HL-60/S4 (cell line): ENCODE measurements at regions not wholly inside any gene's neighbourhood (a gene's known extent, or its start where the extent isn't known, plus 50 kb on each side); places are given as distances from the start of the nearest gene placed in this dataset.

Experiments used
- in situ Hi-C: fragments of 300-500 bp; cut with MboI; formaldehyde crosslinking; loops from 2 replicates; pipeline ENCODE4 v1.14.3; 2022; ENCODE audit warnings: low sequenced_read_pairs

- in situ Hi-C loops = no loop called here
These were observed 328.0 kb downstream of the UACA start for GRCh38 chr15:70435369-70435768.

GRCh38 chr15:70433586-70434324 is 329.6 kb downstream of the UACA start:
- in situ Hi-C loops = no loop called here

- in situ Hi-C loops = no loop called here
These were observed 330.3 kb downstream of the UACA start for GRCh38 chr15:70432924-70433495.

GRCh38 chr15:70431854-70432253 is 331.5 kb downstream of the UACA start:
- in situ Hi-C loops = no loop called here

- in situ Hi-C loops = no loop called here
These were observed 332.4 kb upstream of the TLE3 start for GRCh38 chr15:70430069-70430468.

GRCh38 chr15:70429056-70429722 is 331.5 kb upstream of the TLE3 start:
- in situ Hi-C loops = no loop called here

GRCh38 chr15:70428211-70428822 is 330.6 kb upstream of the TLE3 start:
- in situ Hi-C loops = no loop called here

GRCh38 chr15:70427167-70428120 is 329.7 kb upstream of the TLE3 start:
- in situ Hi-C loops = no loop called here

GRCh38 chr15:70426096-70426821 is 328.5 kb upstream of the TLE3 start:
- in situ Hi-C loops = no loop called here

- in situ Hi-C loops = no loop called here
These were observed 327.3 kb upstream of the TLE3 start for GRCh38 chr15:70424937-70425411.

GRCh38 chr15:70423267-70423666 is 325.6 kb upstream of the TLE3 start:
- in situ Hi-C loops = no loop called here

- in situ Hi-C loops = no loop called here
These were observed 324.6 kb upstream of the TLE3 start for GRCh38 chr15:70422342-70422741.

- in situ Hi-C loops = no loop called here
These were observed 323.3 kb upstream of the TLE3 start for GRCh38 chr15:70420948-70421482.

GRCh38 chr15:70420086-70420947 is 322.6 kb upstream of the TLE3 start:
- in situ Hi-C loops = no loop called here

- in situ Hi-C loops = no loop called here
These were observed 321.2 kb upstream of the TLE3 start for GRCh38 chr15:70418943-70419342.

- in situ Hi-C loops = no loop called here
These were observed 319.8 kb upstream of the TLE3 start for GRCh38 chr15:70417535-70417934.

GRCh38 chr15:70416829-70417228 is 319.1 kb upstream of the TLE3 start:
- in situ Hi-C loops = no loop called here

GRCh38 chr15:70415398-70415797 is 317.7 kb upstream of the TLE3 start:
- in situ Hi-C loops = no loop called here

GRCh38 chr15:70414626-70415025 is 316.9 kb upstream of the TLE3 start:
- in situ Hi-C loops = no loop called here
